PFSK-1 (cell line): ENCODE measurements at regions not wholly inside any gene's neighbourhood (a gene's known extent, or its start where the extent isn't known, plus 50 kb on each side); places are given as distances from the start of the nearest gene placed in this dataset.

Experiments
- FOXP2 ChIP-seq: optimal IDR thresholded peaks from 2 replicates; pipeline ENCODE3; 2011; ENCODE audit warnings: borderline replicate concordance, control low read depth, inconsistent platforms; ENCODE audit not compliant: insufficient read depth; ENCODE audit errors: extremely low read length, extremely low read depth
- POLR2AphosphoS5 ChIP-seq: IDR thresholded peaks from 2 replicates; pipeline ENCODE4 v1.6.1; 2012; ENCODE audit warnings: low read depth, mild to moderate bottlenecking, control low read depth, low read length, moderate library complexity
- SIN3A ChIP-seq: IDR thresholded peaks from 2 replicates; pipeline ENCODE4 v1.6.1; 2012; ENCODE audit warnings: mild to moderate bottlenecking, low read length, moderate library complexity, borderline replicate concordance; ENCODE audit not compliant: insufficient read depth
- TAF1 ChIP-seq: IDR thresholded peaks from 2 replicates; pipeline ENCODE4 v1.6.1; 2012; ENCODE audit warnings: low read length, control low read depth, borderline replicate concordance; ENCODE audit not compliant: insufficient read depth
- TF ChIP-seq, protein P1 (sequence below), 2 experiments: IDR thresholded peaks; 2 replicates each; pipeline versions ENCODE4 v1.6.1 to v1.8.0; 2011 to 2012; ENCODE audit warnings: low read depth in 2 of 2, low read length in 2 of 2, control low read depth in 1 of 2, inconsistent platforms in 1 of 2, mild to moderate bottlenecking in 1 of 2, moderate library complexity in 1 of 2; ENCODE audit not compliant: insufficient read depth in 1 of 2

DNA sequence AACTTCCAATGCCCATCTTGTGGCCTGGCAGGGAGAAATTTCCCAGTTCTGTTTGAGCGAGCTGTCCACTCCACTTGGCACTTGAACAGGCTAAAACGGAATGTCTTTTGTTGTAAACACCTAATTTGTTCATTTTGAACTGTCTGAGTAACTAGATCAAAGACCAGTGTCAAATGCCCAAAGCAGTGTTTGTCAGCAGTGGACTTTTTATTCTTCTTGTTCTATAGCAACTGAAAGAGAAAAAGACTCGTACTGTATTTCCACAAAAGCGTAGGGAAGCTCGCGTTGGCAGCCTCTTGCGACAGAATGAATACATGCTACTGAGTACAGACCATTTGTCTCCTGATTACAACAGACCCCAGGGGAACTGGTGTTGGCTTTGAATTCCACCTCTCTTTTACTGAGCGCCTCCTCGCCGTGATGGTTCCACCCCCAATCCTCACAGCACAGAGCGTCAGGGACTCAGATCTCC, 601.8 kb upstream of the ZNF608 start:
- no peak for TF ChIP-seq TAF1
- TF ChIP-seq POLR2AphosphoS5, result no peak
- TF ChIP-seq, protein P1, sequence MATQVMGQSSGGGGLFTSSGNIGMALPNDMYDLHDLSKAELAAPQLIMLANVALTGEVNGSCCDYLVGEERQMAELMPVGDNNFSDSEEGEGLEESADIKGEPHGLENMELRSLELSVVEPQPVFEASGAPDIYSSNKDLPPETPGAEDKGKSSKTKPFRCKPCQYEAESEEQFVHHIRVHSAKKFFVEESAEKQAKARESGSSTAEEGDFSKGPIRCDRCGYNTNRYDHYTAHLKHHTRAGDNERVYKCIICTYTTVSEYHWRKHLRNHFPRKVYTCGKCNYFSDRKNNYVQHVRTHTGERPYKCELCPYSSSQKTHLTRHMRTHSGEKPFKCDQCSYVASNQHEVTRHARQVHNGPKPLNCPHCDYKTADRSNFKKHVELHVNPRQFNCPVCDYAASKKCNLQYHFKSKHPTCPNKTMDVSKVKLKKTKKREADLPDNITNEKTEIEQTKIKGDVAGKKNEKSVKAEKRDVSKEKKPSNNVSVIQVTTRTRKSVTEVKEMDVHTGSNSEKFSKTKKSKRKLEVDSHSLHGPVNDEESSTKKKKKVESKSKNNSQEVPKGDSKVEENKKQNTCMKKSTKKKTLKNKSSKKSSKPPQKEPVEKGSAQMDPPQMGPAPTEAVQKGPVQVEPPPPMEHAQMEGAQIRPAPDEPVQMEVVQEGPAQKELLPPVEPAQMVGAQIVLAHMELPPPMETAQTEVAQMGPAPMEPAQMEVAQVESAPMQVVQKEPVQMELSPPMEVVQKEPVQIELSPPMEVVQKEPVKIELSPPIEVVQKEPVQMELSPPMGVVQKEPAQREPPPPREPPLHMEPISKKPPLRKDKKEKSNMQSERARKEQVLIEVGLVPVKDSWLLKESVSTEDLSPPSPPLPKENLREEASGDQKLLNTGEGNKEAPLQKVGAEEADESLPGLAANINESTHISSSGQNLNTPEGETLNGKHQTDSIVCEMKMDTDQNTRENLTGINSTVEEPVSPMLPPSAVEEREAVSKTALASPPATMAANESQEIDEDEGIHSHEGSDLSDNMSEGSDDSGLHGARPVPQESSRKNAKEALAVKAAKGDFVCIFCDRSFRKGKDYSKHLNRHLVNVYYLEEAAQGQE (IDR thresholded peaks at IDR 0.05; ENCODE audit: insufficient read depth in 1 of 2, low read depth in 2 of 2, low read length in 2 of 2), result no peak
- TF ChIP-seq FOXP2, result peak; percentile 40
- TF ChIP-seq SIN3A, result no peak

DNA sequence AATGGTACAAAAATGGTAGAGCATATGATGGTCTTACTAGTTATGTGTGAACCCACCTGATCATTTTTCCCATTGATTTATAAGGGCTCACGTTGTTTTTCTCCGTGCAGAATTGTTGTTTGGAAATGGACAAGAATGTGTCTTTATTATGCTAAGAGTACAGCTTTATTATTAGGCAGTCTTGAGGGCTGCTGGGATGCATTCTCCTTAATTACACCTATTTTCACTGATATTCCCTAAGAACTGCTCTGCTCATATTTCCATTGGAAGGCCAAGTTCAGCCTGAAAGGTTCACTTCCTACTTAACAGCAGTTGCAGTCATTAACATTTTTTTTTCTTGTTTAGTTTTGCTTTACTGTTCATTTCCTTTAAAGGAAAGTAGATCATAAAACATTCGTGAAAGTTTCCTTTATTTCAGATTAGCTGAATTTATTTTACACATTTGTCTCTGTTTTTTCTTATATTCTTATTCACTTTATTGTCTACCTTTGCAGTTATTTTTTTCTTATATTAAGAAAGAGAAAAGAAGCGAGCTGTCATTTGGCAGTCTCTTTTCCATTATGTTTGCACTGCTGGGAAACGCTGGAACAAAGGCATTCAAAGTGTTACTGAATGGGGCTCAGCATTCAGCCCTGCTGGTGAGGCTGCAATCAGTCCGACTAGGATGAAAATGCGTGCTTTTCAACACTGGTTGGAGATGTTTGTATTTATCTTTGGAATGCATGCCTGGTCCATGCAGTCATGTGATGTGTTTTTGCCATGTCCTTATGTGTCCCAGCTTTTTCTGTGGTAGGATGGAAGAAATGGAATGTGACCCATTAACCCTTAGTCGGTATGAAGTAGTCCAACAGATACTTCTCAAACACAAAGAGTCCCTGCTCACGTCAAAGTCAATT, 602.7 kb upstream of the ZNF608 start:
- TF ChIP-seq SIN3A (no peak), TAF1 (no peak), POLR2AphosphoS5 (no peak), FOXP2 (no peak)
- TF ChIP-seq, protein P1 (IDR thresholded peaks at IDR 0.05; ENCODE audit: insufficient read depth in 1 of 2, low read depth in 2 of 2, low read length in 2 of 2), result no peak

DNA sequence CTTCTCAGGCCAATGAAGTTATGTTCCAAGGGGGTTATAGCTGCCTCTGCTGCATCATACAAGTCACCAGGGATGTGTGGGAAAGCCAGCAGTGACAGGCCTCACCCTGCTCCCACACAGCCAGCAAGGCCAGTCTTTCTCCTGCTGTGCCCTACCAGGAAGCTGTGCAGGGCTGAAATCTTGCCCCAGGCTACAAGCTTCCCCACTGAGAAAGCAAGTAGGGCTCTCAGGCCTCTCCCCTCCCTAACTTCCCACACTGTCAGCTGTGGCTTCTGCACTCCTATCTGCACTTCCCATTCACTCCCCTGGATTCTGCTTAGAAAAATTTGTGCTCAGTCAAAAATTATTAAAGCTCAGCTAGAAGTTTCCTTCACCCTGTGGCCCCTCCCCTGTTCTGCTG, 611.2 kb upstream of the ZNF608 start:
- no peak for TF ChIP-seq SIN3A
- TF ChIP-seq, protein P1 (IDR thresholded peaks at IDR 0.05; ENCODE audit: insufficient read depth in 1 of 2, low read depth in 2 of 2, low read length in 2 of 2), result no peak
- no peak for TF ChIP-seq TAF1

DNA sequence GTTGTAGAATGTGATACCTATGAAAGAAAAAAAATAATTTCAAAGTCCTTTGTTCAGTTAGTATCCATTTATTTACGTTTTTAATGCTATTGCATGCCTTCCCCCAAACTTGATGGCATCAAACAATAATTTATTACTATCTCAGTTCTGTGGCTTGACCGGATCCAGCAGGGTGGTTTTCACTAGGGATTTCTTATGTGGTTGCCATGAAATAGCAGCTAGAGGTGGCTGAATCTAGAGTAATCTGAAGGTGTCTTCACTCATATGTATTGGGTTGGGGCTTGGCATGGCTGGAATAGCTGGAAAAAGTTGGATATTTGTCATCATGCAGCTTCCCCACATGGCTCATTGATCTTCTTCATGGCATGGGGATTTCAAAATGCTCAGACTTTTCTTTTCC, 619.3 kb upstream of the ZNF608 start:
- TF ChIP-seq POLR2AphosphoS5, result no peak
- TF ChIP-seq, protein P1 (IDR thresholded peaks at IDR 0.05; ENCODE audit: insufficient read depth in 1 of 2, low read depth in 2 of 2, low read length in 2 of 2), result no peak
- no peak for TF ChIP-seq SIN3A
- TF ChIP-seq FOXP2, result no peak
